ENCODE measurements at regions not wholly inside any gene's neighbourhood (a gene's known extent, or its start where the extent isn't known, plus 50 kb on each side); places are given as distances from the start of the nearest gene placed in this dataset.

GRCh38 chr3:191728186-191728585 lies 267.2 kb downstream of the PYDC2 start:
- H3K27me3 ChIP-seq (ENCODE audit: control insufficient read depth in 2 of 2, insufficient read depth in 2 of 2, low read length in 2 of 2): no peaks in the 10 kb centered on the region
- no peak for DNase-seq
- no peak for TF ChIP-seq CTCF (IDR thresholded peaks at IDR 0.05)
- peaks cover 0 to 4% of the 10 kb centered on the region in 2 donors for H3K9me3 ChIP-seq (replicated peaks in 1 of 2; ENCODE audit: control insufficient read depth in 1 of 2, insufficient read depth in 1 of 2, low read length in 2 of 2)
- WGBS (ENCODE audit: insufficient coverage): no CpG with 5 or more reads among the region's 1 CpG
- Mint-ChIP-seq H3K4me1 (no peaks in the 10 kb centered on the region), H3K27me3 (ENCODE audit: low read depth in 3 of 3) (no peaks in the 10 kb centered on the region), H3K9me3 (peaks cover 3 to 10% (median 5%) of the 10 kb centered on the region in 7 donors), H3K27ac (no peak overlapping the region), H3K36me3 (no peaks in the 10 kb centered on the region), H3K4me3 (no peak overlapping the region)
- intact Hi-C loops (cut with micrococcal nuclease): loop anchor here in 1 of 2 donors (5.0 kb wide), 1 partner anchor 99 kb away; no protein-coding TSS in a partner anchor
- no peak overlapping the region for H2AFZ ChIP-seq (ENCODE audit: insufficient read depth, low read depth, low read length, poor library complexity, severe bottlenecking)
- H3K79me2 ChIP-seq (ENCODE audit: insufficient read depth, low read length): no peaks in the 10 kb centered on the region
- H4K20me1 ChIP-seq (ENCODE audit: insufficient read depth, low read length): no peaks in the 10 kb centered on the region
- H3K4me1 ChIP-seq (ENCODE audit: control insufficient read depth in 1 of 2, insufficient read depth in 2 of 2, low read length in 2 of 2): no peaks in the 10 kb centered on the region
- no peak overlapping the region for H3K9ac ChIP-seq (ENCODE audit: insufficient read depth, low read length, poor library complexity, severe bottlenecking)
- H3K27ac ChIP-seq (ENCODE audit: low read depth in 1 of 2, low read length in 2 of 2): no peak overlapping the region
- H3K4me3 ChIP-seq (replicated peaks in 1 of 3; ENCODE audit: low read depth in 2 of 3, low read length in 3 of 3): no peak overlapping the region
- no peaks in the 10 kb centered on the region for H3K36me3 ChIP-seq (replicated peaks in 1 of 2; ENCODE audit: control insufficient read depth in 1 of 2, insufficient read depth in 2 of 2, low read length in 2 of 2)
- H3K4me2 ChIP-seq (replicated peaks; ENCODE audit: extremely low read depth, low read length, poor library complexity, severe bottlenecking): no peak overlapping the region

- H3K36me3 Mint-ChIP-seq: no peaks in the 10 kb centered on the region
- no peak overlapping the region for H2AFZ ChIP-seq (ENCODE audit: insufficient read depth, low read depth, low read length, poor library complexity, severe bottlenecking)
- intact Hi-C loops (cut with micrococcal nuclease): no loop called here
- H3K4me1 ChIP-seq (ENCODE audit: control insufficient read depth in 1 of 2, insufficient read depth in 2 of 2, low read length in 2 of 2): no peaks in the 10 kb centered on the region
- no peaks in the 10 kb centered on the region for H3K36me3 ChIP-seq (replicated peaks in 1 of 2; ENCODE audit: control insufficient read depth in 1 of 2, insufficient read depth in 2 of 2, low read length in 2 of 2)
- no peaks in the 10 kb centered on the region for H3K79me2 ChIP-seq (ENCODE audit: insufficient read depth, low read length)
- peaks cover 9 to 36% (median 15%) of the 10 kb centered on the region in 7 donors for H3K9me3 Mint-ChIP-seq
- no peak for TF ChIP-seq CTCF (IDR thresholded peaks at IDR 0.05)
- WGBS (ENCODE audit: insufficient coverage): no CpG with 5 or more reads among the region's 1 CpG
- DNase-seq: no peak
- no peak overlapping the region for H3K4me3 Mint-ChIP-seq
- H3K4me2 ChIP-seq (replicated peaks; ENCODE audit: extremely low read depth, low read length, poor library complexity, severe bottlenecking): no peak overlapping the region
- no peaks in the 10 kb centered on the region for H3K4me1 Mint-ChIP-seq
- H3K9me3 ChIP-seq (replicated peaks in 1 of 2; ENCODE audit: control insufficient read depth in 1 of 2, insufficient read depth in 1 of 2, low read length in 2 of 2): peaks cover 10 to 18% of the 10 kb centered on the region in 2 donors
- no peaks in the 10 kb centered on the region for H3K27me3 Mint-ChIP-seq (ENCODE audit: low read depth in 3 of 3)
- no peaks in the 10 kb centered on the region for H3K27me3 ChIP-seq (ENCODE audit: control insufficient read depth in 2 of 2, insufficient read depth in 2 of 2, low read length in 2 of 2)
- no peak overlapping the region for H3K27ac Mint-ChIP-seq
- H3K9ac ChIP-seq (ENCODE audit: insufficient read depth, low read length, poor library complexity, severe bottlenecking): no peak overlapping the region
- no peak overlapping the region for H3K4me3 ChIP-seq (replicated peaks in 1 of 3; ENCODE audit: low read depth in 2 of 3, low read length in 3 of 3)
- H3K27ac ChIP-seq (ENCODE audit: low read depth in 1 of 2, low read length in 2 of 2): no peak overlapping the region
- no peaks in the 10 kb centered on the region for H4K20me1 ChIP-seq (ENCODE audit: insufficient read depth, low read length)
These were observed 276.8 kb downstream of the PYDC2 start for GRCh38 chr3:191737742-191738141.

Data from CD14-positive monocyte (primary cell).